ELF-1 (cell line): ENCODE measurements at regions not wholly inside any gene's neighbourhood (a gene's known extent, or its start where the extent isn't known, plus 50 kb on each side); places are given as distances from the start of the nearest gene placed in this dataset.

Experiments
- DNase-seq: peaks from one replicate; pipeline ENCODE4 v3.0.0-alpha.2; 2016; ENCODE audit warnings: low read depth, low spot score

GRCh38 chr9:23306731-23307130 lies 519.3 kb downstream of the ELAVL2 start:
- no peak for DNase-seq

GRCh38 chr9:23307731-23308513 lies 518.1 kb downstream of the ELAVL2 start:
- no peak for DNase-seq

GRCh38 chr9:23309800-23310199 lies 516.2 kb downstream of the ELAVL2 start:
- DNase-seq = no peak

GRCh38 chr9:23314247-23314646 lies 511.8 kb downstream of the ELAVL2 start:
- no peak for DNase-seq

GRCh38 chr9:23319092-23319491 lies 506.9 kb downstream of the ELAVL2 start:
- DNase-seq = no peak

- DNase-seq = no peak
Measured at GRCh38 chr9:23321049-23321448, 505.0 kb downstream of the ELAVL2 start.

GRCh38 chr9:23322392-23322791 lies 503.6 kb downstream of the ELAVL2 start:
- DNase-seq = no peak

- DNase-seq = no peak
Measured at GRCh38 chr9:23324511-23324910, 501.5 kb downstream of the ELAVL2 start.

- no peak for DNase-seq
Measured at GRCh38 chr9:23326597-23326996, 499.4 kb downstream of the ELAVL2 start.

GRCh38 chr9:23341346-23341745 lies 484.7 kb downstream of the ELAVL2 start:
- DNase-seq = no peak

GRCh38 chr9:23342291-23342690 lies 483.7 kb downstream of the ELAVL2 start:
- DNase-seq = no peak

GRCh38 chr9:23343226-23343625 lies 482.8 kb downstream of the ELAVL2 start:
- no peak for DNase-seq

- DNase-seq = no peak
Measured at GRCh38 chr9:23361096-23361495, 464.9 kb downstream of the ELAVL2 start.

- DNase-seq = no peak
Measured at GRCh38 chr9:23372703-23373102, 453.3 kb downstream of the ELAVL2 start.

- no peak for DNase-seq
Measured at GRCh38 chr9:23375511-23375910, 450.5 kb downstream of the ELAVL2 start.

- DNase-seq = no peak
Measured at GRCh38 chr9:23379842-23380241, 446.2 kb downstream of the ELAVL2 start.

GRCh38 chr9:23380821-23381220 lies 445.2 kb downstream of the ELAVL2 start:
- DNase-seq = no peak

- no peak for DNase-seq
Measured at GRCh38 chr9:23382418-23382817, 443.6 kb downstream of the ELAVL2 start.

GRCh38 chr9:23394189-23394588 lies 431.9 kb downstream of the ELAVL2 start:
- DNase-seq = no peak

- no peak for DNase-seq
Measured at GRCh38 chr9:23408874-23409273, 417.2 kb downstream of the ELAVL2 start.

GRCh38 chr9:23412046-23412445 lies 414.0 kb downstream of the ELAVL2 start:
- no peak for DNase-seq

GRCh38 chr9:23412458-23412857 lies 413.6 kb downstream of the ELAVL2 start:
- DNase-seq = no peak

GRCh38 chr9:23413541-23413940 lies 412.5 kb downstream of the ELAVL2 start:
- no peak for DNase-seq

GRCh38 chr9:23423999-23424398 lies 402.0 kb downstream of the ELAVL2 start:
- DNase-seq = no peak
